ENCODE measurements at regions not wholly inside any gene's neighbourhood (a gene's known extent, or its start where the extent isn't known, plus 50 kb on each side); places are given as distances from the start of the nearest gene placed in this dataset.
A peak's percentile ranks its signal among the peaks of the same experiment; 100 is the strongest.

DNA sequence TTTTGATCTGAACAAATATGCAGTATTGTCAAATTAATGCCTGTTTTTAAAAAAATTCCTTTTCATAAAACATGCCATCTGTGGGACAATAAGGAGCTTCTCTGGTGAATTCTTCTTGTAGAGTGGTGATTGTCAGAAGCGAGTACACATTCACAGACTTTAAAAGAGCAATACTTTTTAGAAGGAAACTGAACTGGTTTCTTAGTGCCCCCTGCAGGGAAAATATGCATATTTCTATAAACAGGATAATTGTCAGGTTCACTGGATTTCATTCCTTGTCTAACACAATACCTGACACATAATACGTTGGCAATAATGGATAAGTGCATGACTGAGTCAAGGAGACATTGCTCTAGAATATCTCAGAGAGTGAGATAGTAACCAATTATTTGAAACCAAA is 133.7 kb downstream of the KIF4B start:
- no peak for TF ChIP-seq POLR2A (IDR thresholded peaks at IDR 0.05)
- TF ChIP-seq CTCF (IDR thresholded peaks at IDR 0.05), result peak in 8 of 12 donors; percentile 7 to 33 (median 20)
